OCI-LY3 (cell line): ENCODE measurements at regions not wholly inside any gene's neighbourhood (a gene's known extent, or its start where the extent isn't known, plus 50 kb on each side); places are given as distances from the start of the nearest gene placed in this dataset.

ENCODE experiments used
- EZH2phosphoT487 ChIP-seq: fragments of 200-600 bp; shearing (Covaris generic); IDR thresholded peaks from 2 replicates; pipeline ENCODE4 v1.6.1; 2018; ENCODE audit warnings: antibody characterized with exemption, mixed run types, low read depth
- TF ChIP-seq, protein P1 (sequence below): fragments of 200-600, 300-600 bp; sonication (generic); IDR thresholded peaks from 2 replicates; pipeline ENCODE4 v1.5.1; 2014; ENCODE audit warnings: antibody characterized with exemption, low read length, low read depth

DNA sequence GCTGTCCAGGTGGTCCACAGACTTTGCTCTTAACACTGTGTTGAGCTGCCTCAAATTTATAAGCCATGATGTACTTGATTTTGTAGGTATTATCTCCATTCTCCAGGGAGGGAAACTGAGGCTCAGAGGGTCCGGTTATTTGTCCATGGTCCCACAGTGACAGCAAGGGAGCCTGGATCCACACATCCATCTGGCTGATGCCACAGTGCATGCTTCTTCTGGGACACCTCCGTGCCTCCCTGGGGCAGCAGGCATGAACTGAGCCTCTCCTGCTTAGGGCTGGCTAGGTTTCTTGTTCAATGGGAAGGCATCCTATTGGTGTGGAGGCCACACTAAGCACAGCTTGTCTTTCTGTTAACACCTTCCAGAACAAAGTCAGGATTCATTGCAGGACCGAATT is 317.3 kb downstream of the AJAP1 start:
- TF ChIP-seq, protein P1, sequence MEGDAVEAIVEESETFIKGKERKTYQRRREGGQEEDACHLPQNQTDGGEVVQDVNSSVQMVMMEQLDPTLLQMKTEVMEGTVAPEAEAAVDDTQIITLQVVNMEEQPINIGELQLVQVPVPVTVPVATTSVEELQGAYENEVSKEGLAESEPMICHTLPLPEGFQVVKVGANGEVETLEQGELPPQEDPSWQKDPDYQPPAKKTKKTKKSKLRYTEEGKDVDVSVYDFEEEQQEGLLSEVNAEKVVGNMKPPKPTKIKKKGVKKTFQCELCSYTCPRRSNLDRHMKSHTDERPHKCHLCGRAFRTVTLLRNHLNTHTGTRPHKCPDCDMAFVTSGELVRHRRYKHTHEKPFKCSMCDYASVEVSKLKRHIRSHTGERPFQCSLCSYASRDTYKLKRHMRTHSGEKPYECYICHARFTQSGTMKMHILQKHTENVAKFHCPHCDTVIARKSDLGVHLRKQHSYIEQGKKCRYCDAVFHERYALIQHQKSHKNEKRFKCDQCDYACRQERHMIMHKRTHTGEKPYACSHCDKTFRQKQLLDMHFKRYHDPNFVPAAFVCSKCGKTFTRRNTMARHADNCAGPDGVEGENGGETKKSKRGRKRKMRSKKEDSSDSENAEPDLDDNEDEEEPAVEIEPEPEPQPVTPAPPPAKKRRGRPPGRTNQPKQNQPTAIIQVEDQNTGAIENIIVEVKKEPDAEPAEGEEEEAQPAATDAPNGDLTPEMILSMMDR = no peak
- TF ChIP-seq EZH2phosphoT487 = no peak
